HG02642 (cell line): ENCODE measurements at regions not wholly inside any gene's neighbourhood (a gene's known extent, or its start where the extent isn't known, plus 50 kb on each side); places are given as distances from the start of the nearest gene placed in this dataset.

Source experiments
- ATAC-seq: cut with Tn5 transposase; IDR thresholded peaks from one replicate; pipeline ENCODE4 v1.9.1; 2021; ENCODE audit warnings: mild to moderate bottlenecking; ENCODE audit not compliant: unreplicated experiment, poor library complexity

DNA sequence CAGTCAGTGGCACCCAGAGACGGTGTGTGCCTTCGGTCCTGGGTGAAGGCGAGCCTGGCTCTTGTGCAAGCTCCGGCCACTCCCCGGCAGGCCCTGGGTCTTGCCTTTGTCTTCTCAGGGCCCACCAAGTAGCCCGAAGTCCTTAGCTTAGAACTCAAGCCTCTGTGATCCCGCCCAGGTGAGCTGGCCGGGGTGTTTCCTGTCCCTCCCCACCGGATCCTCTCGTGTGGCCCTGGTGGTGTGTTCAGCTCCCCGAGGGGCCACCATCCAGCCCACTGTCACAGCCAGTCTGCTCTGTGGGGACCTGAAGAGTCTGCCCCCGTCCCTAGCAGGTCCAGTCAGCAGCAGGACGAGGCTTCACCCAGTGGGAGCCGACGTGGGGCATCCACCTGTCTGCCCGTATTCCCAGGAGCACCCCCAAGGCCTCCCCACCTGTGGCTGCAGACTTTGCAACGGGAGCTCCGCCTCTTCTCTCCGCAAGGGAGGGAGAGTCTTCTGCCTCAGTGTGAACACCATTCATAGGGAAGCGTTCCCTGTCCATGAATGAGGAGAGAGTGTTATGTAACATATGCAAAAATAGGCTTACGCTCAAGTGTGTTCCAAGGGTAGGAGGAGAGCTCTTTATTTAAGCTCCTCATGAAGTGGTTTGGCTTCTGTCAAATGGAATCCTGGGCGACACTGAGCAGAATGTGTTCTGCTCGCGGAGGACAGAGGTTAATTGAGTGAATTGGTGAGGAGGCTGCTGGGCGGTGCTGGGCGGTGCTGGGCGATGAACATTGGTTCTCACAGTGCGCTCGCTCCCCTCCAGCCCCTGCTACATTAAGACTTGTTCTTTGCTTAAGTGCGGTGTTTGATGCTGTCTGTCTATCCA lies 108.9 kb downstream of the CRYAA start:
- no peak for ATAC-seq

DNA sequence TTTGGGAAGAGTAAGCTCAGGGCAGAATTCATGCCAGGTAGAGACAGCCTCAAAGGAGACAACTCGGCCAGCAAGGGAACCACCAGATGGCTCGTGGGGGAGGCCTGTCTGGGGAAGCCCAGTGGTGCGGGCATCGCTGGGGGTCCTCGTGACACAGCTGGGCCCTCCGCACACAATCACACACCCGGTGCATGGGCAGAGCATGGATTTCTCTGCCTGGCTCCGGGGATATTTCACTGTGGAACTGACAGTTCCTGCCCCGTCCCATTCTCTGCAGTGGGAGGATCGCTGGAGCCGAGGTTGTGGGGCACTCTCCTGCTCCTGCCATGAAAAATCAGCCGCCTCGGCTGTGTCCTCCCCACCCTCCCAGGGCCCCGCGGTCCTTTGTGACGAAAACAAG lies 108.0 kb downstream of the CRYAA start:
- no peak for ATAC-seq

DNA sequence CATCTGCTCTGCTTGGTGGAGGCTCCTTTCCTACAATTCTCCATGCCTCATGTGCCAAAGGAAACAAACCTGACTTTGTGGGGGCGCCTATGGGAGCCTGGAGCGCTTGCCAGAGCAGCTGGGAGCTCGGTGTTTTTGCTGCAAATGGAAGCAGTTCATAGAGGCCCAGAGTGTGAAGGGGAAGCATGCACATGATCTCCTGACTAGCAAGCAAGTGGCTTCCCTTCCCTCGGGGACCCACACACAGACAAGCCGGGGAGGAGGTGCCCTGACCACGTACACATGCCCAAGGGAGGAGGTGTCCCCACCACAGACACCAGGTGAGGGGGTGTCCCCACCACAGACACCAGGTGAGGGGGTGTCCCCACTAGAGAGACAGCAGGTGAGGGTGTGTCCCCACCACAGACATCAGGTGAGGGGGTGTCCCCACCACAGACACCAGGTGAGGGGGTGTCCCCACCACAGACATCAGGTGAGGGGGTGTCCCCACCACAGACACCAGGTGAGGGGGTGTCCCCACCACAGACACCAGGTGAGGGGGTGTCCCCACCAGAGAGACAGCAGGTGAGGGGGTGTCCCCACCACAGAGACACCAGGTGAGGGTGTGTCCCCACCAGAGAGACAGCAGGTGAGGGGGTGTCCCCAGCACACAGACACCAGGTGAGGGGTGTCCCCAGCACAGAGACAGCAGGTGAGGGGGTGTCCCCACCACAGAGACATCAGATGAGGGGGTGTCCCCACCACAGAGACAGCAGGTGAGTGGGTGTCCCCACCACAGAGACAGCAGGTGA lies 106.8 kb downstream of the CRYAA start:
- no peak for ATAC-seq

DNA sequence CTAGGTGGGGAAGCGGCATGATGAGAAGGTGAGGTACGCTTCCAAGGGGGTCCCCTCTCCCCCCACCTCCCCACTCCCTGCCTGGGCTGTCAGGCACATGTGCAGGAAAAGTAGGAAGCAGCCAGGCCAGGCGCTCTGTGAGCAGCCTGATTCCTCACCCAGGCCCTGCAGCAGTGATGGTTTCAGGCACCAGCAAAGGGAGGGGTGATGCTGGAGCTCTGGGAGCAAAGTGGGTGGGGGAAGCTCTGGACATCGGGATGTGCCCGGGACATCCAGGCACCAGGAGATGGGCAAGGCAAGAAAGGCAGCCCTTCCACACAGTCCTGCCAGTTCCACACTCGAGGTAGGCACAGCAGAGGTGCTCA lies 106.1 kb downstream of the CRYAA start:
- no peak for ATAC-seq

DNA sequence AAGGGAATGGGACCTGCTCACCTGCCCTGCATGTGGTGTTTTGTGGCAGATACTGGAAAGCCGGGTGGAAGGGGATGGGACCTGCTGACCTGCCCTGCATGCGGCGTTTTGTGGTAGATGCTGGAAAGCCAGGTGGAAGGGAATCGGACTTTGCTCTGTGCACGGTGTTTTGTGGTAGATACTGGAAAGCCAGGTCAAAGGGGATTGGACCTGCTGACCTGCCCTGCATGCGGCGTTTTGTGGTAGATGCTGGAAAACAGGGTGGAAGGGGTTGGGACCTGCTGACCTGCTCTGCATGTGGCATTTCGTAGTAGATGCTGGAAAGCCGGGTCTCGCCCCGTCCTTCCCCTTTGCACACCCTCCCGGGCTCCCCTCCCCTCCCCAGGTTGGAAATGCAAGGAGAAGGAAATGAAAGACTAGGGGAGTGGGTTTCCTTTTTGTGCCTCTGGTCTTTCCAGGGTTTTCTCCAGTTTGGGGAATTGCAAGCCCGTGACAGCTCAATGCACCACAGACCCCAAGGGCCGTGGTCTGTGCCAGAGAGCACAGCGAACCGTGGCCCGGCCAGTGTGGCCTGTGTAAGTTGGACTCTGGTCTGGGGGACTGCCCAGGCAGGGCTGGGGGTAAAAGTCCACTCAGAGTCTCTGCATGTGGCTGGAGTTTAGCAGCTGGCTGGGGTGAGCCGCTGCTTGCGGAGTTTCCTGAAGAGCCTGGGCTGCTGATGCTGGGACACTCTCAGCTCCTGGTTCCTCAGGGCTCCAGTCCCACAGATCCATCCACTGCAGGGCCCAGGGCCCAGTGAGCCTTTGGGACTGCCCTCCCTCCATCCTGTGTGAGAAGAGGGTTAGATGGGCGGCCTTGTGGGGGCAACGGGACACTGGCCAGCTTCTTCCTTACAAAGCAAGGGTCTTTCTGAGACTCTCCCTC lies 105.5 kb downstream of the CRYAA start:
- no peak for ATAC-seq

DNA sequence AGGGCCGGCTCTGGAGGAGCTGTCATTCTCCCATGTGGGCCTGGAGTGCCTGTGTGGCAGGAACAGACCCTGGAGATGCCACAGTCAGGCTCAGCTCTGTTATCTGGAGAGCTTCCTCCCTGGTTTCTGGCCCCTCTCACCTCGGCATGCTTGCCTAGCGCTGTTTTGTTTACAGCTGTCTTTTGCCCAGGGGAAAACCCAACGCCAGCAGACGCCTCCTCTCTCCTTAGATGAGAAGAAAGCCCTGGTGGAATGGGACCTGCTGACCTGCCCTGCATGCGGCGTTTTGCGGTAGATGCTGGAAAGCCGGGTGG lies 104.9 kb downstream of the CRYAA start:
- no peak for ATAC-seq

DNA sequence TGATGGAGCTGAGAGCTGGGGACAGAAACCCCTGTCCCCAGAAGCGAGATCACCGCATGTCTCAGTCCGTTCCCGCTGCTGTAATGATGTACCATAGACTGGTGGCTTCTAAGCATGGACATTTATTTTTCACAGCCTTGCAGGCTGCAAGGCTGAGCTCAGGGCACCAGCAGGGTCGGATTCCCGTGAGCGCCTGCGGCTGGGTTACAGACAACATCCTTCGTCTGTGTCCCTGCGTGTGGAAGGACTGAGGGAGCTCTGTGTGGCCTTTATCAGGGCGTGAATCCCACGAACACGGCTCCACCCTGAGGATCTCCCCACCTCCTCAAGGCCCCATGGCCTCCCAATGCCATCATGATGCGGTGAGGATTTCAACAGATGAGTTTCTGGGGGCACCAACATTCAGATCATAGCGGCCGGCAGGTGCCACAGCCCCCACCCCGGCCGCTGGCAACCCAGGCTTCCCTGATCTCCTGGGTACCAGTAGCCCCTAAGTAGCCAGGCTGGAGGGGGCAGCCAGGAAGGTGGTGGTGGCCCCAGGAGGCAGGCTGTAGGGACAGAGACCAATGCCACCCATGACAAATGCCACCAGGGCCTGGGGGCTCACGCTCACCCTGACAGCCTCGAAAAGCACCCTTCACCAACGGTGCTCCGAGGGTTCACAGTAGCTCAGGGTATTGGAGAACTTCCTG lies 104.4 kb downstream of the CRYAA start:
- no peak for ATAC-seq

DNA sequence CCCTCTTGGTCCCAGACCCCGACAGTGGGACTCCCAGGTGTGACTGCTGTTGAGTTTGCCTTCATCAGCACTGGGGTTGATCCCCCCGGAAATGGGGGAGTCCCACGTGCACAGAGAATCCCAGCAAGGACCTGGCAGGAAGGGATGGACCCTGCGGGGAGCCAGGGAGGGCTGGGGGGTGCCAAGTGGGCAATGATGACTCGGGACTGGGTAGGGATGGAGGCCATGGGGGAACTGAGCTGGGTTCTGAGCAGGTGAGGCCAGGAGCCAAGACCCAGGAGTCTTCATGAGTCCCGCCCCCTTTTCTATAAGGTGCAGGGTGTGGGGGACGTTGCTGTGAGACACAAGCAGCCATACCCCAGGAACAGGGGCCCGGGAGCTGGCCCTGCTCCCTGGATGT lies 103.8 kb downstream of the CRYAA start:
- ATAC-seq = no peak

DNA sequence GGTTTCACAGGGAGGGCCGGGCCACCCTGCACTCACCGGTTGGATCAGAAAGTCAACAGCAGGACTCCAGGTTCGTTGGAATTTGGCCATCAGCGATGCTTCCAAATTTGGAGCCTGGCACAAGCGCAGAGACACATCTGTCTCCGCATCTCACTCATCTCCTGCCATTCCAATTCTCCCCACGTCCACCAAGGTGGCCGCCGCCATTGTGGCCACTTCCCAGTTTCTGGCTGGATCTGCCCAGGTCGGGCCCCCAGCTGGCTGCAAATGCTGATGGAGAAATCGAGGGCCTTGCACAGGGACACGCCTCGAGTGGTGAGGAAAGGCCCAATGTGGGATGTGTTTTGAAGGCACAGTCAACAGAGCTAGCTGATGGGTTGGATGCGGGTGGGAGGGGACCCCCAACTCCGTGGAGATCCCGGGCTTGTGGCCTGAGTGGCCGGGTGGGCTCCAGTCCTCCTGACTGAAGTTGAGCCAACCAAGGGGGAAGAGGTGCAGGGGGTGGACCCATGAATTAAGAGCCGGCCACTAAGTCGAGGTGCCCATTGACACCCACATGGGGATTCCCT lies 102.7 kb downstream of the CRYAA start:
- no peak for ATAC-seq

DNA sequence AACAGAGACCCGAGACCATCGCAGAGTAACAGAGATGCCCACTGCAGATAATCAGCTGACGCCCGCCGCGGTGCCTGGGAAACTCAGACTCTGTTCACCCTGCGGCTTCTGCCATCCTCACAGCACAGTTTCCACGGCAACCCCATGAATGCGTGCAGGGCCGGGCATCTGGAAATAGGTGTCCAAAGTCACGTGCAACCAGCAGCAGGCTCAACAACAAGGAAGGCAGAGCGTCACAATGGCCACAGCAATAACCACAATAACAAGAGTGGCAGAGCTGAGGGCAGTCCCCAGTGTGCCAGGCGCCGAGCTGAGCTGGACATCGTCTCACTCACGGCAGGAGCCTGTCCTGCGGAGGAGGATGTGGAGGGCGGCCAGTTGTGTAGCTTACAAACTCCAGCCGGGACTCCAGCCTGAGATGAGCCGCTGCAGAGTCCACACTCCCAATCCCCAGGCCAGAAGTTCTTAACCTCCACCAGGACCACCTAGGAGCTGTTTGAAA lies 102.0 kb downstream of the CRYAA start:
- no peak for ATAC-seq

DNA sequence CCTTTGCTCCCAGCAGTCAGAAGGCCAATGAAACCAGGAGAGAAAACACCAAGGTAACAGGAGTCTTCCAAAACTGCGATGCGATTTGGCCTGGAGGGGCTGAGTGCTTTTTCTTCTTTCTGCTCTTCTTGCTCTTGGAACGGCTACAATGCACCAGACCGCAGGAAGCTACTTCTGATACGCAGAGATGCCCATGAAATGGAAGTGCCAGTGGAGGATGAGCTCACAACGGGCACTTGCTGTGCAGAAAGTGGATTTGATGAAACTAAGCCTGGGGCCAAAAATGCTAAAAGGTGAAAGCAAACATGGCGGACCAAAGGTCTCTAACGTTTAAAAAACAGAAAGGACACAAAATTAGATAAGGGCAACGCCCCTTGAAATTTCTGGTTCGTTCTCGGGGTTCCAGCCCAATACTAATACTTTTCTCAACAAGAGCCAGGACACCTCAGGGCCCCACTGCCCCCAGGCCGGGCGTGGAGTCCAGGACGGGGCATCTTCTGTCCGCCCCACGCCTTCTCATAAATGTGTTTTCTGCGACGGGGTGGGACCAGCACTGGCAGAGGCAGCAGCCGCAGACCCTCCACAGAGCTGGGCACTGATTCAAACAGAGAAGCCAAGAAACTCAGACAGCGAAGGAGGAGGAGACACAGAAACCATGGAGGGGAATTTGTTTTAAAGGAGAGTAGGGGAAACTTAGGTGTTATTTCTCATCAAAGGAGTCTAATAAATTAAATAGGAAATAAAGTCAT lies 101.3 kb downstream of the CRYAA start:
- no peak for ATAC-seq

DNA sequence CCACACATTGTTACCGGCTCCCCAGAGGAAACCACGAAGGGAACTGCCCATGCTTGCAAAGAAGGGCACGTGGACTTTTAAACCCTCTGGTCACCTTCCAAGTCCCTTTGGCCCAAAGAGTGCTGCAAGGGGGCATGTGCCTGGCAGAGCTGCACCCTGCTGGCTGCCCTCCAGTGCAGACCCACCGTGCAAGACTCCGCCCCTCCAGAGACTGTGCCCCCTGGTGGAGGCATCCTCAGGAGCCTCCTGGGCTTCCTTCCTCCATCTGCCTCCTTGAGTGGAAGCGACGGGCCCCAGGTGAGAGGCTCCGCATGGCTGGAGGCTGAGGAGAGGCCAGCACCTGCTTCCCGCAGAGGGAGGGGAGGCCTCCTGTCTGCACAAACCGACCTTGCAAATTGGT lies 100.6 kb downstream of the CRYAA start:
- ATAC-seq = no peak

DNA sequence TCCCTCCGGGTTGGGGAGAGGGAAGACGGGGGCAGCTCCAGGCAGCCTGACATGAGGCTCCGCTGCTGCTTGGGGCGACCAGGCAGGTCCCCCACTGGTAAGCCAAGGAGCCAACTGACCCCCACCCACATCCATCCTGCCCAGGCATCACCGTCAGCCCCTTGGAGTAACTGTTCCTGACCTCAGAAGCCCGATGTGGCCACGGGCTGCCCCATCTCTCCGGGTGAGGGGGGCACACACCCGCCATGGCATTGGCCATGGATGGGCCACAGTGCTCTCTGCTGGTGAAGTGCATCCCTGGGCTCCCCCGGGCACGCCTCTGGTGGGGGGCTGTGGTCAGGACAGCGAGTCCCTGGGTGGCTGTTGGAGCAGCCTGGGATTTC lies 100.0 kb downstream of the CRYAA start:
- no peak for ATAC-seq

DNA sequence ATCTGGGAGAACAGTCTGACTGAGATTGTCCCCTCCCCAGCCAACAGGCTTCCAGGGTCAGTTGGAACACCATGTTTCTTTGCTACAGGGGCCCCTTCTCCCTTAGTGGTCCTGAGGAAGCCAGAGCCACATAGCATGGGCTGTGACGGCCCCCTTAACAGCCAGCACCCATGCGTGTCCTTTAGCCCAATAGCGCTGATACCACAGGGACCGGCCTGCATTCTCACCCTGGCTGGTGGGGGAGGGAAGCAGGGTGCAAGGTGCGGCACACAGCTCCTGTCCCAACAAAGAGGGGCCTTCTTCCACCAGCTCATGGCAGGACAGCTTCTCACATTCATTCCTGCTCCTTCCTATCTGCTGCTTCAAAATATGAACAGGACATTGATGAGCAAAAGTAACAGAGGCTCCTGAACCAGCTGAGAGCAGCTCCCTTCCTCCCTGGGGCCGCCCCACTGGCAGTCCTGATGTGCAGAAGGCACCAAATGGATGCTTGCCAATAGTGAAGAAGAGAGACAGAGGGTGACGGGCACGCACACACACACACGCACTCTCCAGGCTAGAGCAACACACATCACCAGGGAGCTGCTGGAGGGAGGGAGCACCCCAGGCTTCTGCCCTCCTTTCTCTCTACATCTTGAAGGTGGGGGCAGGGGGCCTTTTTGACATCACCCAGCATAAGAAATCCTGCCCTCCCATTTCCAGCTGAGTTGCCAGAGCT lies 99.4 kb downstream of the CRYAA start:
- ATAC-seq = no peak

DNA sequence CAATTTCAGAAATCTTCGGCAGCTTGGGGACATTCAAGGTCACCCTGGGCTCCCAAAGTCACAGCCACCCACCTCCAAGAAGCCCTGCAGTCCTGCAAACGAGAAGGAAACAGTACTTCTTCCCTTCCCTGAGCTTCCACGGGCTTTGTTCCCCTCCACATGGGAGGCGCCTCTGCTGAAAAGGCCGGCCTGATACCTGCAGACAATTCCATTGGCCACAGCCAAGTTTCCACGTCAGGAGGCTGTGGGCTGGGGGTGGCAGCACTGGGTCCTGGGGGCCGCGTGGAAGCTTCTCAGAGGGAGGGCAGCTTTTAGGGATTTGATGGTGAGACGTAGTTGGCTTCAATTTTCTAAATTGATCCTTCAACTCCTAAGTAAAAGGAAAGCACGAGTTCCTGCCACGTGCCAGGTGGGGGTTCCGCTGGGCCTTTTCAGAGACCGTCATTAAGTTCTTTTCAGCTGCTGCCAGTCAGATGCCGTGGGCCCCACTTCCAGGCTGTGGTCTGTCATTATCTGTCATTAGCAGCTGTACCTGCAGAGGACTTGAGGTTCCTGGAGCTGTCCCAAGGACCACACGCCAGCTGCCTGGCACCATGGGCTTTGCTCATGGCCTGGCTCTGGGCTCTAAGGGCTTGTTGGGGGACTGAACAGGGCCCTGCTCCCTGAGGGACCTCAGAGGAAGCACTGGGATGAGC lies 98.7 kb downstream of the CRYAA start:
- ATAC-seq = no peak

DNA sequence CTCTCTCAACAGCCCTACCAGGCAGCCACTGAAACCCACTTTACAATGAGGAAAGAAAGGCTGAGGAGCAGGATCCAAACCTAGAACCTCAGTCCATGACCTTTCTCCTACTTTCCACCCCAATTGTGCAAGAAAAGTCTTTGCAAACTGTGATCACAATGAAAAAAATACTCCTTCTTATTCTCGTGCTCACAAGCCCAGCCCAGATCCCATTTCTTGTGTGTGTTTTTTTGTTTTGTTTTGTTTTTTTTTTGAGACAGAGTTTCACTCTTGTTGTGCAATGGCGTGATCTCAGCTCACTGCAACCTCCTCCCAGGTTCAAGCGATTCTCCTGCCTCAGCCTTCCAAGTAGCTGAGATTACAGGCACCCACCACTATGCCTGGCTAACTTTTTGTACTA lies 97.7 kb downstream of the CRYAA start:
- no peak for ATAC-seq

DNA sequence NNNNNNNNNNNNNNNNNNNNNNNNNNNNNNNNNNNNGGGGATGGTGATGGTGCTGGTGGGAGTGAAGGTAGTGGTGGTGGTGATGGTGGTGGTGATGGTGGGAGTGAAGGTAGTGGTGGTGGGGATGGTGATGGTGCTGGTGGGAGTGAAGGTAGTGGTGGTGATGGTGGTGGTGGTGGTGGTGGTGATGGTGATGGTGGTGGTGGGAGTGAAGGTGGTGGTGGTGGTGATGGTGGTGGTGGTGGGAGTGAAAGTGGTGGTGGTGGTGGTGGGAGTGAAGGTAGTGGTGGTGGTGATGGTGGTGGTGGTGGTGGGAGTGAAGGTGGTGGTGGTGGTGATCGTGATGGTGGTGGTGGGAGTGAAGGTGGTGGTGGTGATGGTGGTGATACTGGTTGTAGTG lies 93.6 kb downstream of the CRYAA start:
- ATAC-seq = no peak
